DND-41 (cell line): ENCODE measurements at regions not wholly inside any gene's neighbourhood (a gene's known extent, or its start where the extent isn't known, plus 50 kb on each side); places are given as distances from the start of the nearest gene placed in this dataset.

Experiments used
- CTCF ChIP-seq: IDR thresholded peaks from 2 replicates; pipeline ENCODE4 v1.5.1; 2012; ENCODE audit warnings: borderline replicate concordance, low read length, moderate library complexity, mild to moderate bottlenecking; ENCODE audit not compliant: poor library complexity, severe bottlenecking; ENCODE audit errors: extremely low read depth
- EZH2 ChIP-seq: IDR thresholded peaks from 3 replicates; pipeline ENCODE4 v1.6.1; 2012; ENCODE audit warnings: borderline replicate concordance, low read depth, mild to moderate bottlenecking, moderate library complexity, low read length, inconsistent platforms; ENCODE audit not compliant: severe bottlenecking

DNA sequence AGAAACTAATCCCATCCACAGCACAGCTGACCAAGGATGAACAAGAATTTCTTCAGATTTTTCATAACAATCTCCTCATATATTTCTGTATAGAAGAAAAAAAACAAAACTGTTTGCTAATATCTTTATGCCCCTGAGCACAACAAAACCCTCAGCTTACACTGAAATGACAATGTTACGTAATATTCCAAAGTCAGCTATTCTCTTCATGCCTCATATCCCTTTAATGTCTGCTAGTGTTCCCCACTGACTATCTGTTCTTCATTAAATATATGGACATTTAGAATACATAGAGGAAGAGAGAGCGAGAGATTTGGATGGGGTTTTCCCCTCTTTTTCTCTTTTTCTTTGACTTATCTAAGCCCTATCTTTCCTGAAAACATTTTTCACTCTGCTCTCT is 87.9 kb upstream of the GULP1 start:
- no peak for TF ChIP-seq CTCF
- TF ChIP-seq EZH2, result no peak
